DMS114 treated with DMSO at 0.1 percent for 48 hours (cell line): ENCODE measurements at regions not wholly inside any gene's neighbourhood (a gene's known extent, or its start where the extent isn't known, plus 50 kb on each side); places are given as distances from the start of the nearest gene placed in this dataset.
"Not testable (repeated sequence)": the region's sequence is repeated elsewhere in the genome, so short reads cannot be mapped to it uniquely, and the experiment has no call there.

ENCODE experiments used
- DNase-seq: peaks from one replicate; lab custom pipeline; 2025; ENCODE audit not compliant: unreplicated experiment; lab: John Stamatoyannopoulos, UW

- DNase-seq: no peak
Measured at GRCh38 chr10:65670087-65670486, 1255.7 kb upstream of the LRRTM3 start.

DNA sequence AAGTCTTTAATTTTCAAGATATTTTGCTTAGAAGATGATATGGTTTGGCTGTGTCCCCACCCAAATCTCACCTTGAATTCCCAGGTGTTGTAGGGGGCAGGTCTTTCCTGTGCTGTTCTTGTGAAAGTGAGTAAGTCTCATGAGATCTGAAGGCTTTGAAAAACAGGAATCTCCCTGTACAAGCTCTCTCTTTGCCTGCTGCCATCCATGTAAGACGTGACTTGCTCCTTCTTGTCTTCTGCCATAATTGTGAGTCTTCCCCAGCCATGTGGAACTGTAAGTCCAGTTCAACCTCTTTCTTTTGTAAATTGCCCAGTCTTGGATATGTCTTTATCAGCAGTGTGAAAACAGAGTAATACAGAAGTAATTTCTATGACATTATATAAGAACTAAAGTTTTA, 1255.2 kb upstream of the LRRTM3 start:
- not testable (repeated sequence) for DNase-seq

DNA sequence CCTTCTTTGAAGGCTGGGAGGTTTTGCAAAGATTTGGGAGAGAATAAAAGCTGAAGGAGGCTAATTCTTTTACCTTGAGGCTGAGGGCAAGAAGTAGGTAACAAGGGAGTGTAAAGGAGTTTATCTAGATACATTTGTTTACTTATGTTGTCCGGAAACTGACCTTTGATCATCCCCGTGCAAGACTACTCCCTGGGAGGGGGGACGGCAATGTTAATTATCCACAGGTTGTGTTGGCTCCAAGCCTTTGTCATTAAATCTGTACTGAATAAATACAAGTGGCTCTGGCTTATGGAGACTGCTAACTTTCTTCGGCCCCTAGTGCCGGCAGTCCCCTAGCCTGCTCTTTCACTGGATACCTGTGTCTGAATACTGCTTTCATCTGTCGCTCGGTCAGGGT, 1250.6 kb upstream of the LRRTM3 start:
- no peak for DNase-seq

- DNase-seq: no peak
Measured at GRCh38 chr10:65684896-65685295, 1240.9 kb upstream of the LRRTM3 start.

- DNase-seq: no peak
Measured at GRCh38 chr10:65701168-65701776, 1224.6 kb upstream of the LRRTM3 start.

DNA sequence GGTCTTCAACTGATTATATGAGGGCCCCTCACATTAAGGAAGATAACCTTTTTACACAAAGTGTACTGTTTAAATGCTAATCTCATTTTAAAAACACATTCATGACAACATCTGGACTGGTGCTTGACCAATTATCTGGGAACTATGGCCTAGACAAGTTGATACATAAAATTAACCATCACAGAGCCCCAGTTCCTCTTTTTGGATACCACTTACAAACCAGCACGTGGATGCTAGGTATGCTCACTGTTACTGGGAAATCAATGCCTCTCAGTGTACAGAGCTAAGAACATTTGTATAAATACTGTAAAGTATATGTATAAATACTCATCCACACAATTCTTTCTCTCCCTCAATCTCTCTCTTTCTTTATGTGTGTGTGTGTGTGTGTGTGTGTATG, 1217.8 kb upstream of the LRRTM3 start:
- DNase-seq: no peak

GRCh38 chr10:65710306-65710705, 1215.5 kb upstream of the LRRTM3 start:
- DNase-seq: no peak

DNA sequence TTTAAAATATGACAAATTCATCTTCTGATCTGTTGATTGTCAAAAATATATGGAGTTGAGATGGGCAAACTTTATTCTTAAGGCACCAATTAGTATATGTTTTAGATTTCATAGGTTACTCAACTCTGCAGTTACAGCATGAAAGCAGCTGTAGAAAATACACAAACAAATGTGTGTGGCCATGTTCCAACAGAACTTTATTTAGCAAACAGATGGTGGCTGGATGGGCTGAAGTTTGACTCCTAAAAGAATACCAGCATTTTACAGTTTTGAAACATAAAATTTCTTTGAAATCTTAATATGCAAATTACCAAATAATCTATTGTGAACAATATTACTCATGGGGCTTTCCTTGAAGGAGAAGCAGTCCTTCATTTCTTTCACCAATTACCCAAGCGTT, 1206.0 kb upstream of the LRRTM3 start:
- DNase-seq: no peak

DNA sequence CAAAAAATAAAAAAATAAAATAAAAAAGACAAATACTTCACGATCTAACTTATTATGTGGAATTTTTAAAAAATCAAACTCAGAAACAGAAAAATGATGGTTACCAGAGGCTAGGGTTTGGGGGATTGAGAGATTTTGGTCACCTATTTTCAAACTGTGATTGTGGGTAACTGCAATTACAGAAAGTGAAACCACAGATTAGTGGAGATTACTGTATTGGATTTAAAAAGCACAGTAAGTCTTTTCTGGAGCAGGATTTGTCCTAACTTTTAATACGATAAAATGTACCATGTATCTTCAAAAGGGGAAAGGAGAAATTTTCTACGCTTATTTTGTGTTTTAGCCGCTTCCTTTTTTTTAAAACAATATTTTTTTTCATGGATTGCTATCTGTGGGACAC, 1204.9 kb upstream of the LRRTM3 start:
- no peak for DNase-seq

DNA sequence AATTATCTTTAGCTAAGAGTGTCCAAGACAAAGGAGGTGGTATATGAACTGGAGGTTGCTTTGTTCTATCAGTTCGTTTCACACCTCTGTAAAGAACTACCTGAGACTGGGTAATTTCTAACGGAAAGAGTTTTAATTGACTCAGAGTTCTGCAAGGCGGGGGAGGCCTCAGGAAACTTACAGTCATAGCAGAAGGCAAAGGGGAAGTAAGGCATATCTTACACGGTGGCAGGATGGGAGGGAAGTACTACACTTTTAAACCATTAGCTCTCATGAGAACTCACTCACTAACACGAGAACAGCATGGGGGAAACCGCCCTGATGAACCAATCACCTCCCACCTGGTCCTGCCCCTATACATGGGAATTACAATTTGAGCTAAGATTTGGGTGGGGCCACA, 1202.3 kb upstream of the LRRTM3 start:
- DNase-seq: no peak

DNA sequence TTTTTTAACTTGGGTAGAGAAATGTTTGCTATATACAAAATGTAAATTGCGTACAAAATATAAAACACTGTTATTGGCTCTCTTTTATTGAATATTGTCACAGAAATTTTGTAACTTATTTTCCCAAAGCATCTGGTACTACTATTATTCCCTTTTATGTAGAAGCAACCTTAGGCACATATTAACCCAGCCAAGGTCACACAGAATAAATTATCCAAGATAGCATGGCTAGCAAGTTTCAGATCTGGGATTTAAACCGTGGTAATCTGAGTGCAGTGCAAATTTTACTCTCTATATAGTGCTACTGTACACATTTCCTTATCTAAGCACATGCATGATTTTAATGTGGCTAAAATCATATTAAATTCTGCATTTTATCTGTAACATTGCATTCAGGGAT, 1190.5 kb upstream of the LRRTM3 start:
- DNase-seq: no peak

DNA sequence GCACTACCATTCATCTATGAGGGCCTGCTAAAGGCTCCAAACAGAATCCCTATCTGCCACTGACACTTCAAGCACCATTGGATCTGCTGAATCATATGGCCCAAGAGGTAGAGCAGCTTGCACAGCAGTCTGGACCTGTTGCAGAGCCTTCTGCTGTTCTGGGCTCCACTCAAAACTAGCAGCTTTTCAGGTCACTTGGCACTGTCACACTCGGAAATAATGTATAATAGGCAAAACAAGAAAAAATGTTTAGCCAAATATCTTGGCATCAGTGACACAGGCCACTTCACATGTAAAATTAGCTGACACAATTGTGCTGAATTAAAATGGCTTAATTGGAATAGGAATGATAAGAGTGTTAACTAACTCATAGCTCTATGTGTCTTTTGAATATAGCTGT, 1182.9 kb upstream of the LRRTM3 start:
- DNase-seq: no peak

- no peak for DNase-seq
Measured at GRCh38 chr10:65751218-65751617, 1174.6 kb upstream of the LRRTM3 start.

GRCh38 chr10:65751896-65752295, 1173.9 kb upstream of the LRRTM3 start:
- no peak for DNase-seq

- no peak for DNase-seq
Measured at GRCh38 chr10:65753532-65753931, 1172.3 kb upstream of the LRRTM3 start.

- no peak for DNase-seq
Measured at GRCh38 chr10:65754112-65754511, 1171.7 kb upstream of the LRRTM3 start.

DNA sequence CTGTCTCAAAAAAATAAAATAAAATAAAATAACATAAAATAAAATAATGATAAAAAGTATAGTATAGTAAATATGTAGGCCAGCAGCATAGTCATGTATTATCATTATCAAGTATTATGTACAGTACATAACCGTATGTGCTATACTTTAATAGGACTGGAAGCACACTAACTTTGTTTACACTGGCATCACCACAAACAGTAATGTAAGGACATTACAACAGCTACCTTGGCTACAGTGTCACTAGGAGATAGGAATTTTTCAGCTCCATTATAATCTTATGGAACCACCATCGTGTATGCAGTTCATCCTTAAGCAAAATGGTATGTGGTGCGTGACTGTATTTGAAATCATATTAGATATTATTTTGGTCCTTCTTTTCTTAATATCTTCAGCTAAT, 1163.5 kb upstream of the LRRTM3 start:
- DNase-seq: no peak

DNA sequence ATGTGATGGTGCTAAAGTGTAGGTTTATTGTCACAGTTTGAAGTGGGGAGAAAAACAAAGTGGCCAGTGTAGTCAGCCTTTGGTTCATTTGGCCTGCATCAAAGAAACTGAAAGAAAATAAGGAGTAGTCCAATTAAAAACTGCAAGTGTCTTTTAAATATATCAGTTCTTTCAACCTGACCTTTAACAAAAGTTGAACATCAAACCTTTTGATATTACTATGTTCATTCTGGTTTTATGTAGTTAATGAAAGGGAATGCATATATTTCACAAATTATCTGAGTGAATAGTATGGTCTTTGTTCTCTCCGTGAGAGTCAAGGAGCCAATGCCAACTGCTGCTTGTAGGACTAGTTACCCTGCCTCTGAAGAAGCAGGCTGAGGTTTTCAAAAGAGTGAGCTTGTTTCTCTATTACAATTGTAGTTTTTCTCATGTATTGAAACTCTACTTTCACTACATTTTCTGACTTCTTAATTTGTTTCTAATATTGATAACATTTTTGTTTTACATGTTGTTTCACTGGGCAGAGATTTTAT, 1160.8 kb upstream of the LRRTM3 start:
- no peak for DNase-seq

DNA sequence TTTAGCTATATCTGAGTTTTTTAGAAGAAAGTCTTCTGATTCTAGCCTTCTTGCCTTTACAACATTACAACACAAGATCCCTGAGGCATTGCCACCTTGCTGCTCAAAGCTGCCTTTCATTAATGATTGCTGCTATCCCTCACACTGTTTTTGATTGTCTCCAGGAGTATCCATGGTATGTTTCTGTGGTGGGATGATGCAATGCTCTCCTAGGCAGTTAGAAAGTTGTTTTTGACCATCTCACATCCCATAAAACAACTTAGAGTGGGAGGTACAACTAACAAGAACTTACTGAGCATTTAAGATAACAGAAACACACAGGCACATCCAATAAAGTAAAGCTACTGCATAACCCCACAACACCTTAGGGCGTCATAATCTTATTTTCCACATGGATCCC, 1156.0 kb upstream of the LRRTM3 start:
- no peak for DNase-seq

GRCh38 chr10:65778753-65779152, 1147.1 kb upstream of the LRRTM3 start:
- no peak for DNase-seq

DNA sequence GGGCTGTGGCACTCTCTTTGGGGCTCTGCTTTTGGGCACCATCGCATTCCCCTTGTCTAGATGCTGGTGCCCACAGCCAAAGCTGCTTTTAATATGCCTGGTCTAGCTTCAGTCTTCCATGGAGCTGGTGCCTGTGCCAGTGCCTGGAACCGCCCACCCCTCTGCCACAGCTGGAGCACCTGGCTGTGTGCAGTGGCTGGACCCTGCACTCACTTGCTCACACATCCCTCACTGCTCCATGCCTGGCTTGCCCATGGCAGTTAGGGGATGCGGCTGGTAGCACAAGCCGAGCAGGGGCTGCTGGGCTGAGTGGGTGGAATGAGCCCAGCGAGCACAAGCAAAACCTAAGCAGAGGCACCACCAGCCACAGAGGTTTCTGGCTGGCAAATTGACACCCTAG, 1145.9 kb upstream of the LRRTM3 start:
- no peak for DNase-seq

- no peak for DNase-seq
Measured at GRCh38 chr10:65786279-65786678, 1139.6 kb upstream of the LRRTM3 start.

DNA sequence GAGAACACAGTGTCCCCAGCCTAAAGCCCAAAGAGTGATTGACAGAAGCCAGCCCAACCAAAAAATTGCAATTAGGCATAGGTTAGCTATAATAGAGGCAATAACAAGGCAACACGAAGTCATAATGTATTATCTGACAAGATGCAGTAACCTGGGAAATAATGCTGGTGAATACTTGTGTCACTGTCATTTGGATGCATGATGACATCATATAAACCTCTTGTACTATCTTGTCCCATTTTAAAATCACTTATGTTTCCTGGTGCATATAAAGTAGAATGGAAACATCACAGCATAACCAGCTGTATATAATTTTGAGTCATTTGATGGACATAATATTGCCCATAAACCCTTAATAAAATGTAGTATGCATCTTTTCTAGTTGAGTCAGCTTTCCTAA, 1138.3 kb upstream of the LRRTM3 start:
- no peak for DNase-seq
